ENCODE measurements at regions not wholly inside any gene's neighbourhood (a gene's known extent, or its start where the extent isn't known, plus 50 kb on each side); places are given as distances from the start of the nearest gene placed in this dataset.

DNA sequence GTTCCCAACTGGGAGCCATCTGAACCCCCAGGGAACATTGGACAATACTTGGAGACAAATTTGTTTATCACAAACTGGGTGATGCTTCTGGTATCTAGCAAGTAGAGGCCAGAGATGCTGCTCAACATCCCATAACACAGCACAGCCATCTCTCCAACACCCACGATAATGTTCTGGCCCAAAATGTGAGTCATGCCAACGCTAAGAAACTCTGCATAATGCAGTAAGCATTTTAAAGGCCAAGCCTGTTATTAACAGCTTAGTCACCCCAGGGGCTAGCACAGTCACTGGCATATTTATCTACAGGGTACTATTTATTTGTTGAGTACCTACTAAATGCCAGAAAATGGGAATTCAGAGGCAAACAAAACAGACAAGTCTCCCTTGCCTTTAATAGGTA, 873.1 kb upstream of the TMEM132C start:
- no peak for DNase-seq (ENCODE audit: low read depth in 2 of 2)

GRCh38 chr12:127396734-127397133, 870.2 kb upstream of the TMEM132C start:
- DNase-seq (ENCODE audit: low read depth in 2 of 2): no peak

DNA sequence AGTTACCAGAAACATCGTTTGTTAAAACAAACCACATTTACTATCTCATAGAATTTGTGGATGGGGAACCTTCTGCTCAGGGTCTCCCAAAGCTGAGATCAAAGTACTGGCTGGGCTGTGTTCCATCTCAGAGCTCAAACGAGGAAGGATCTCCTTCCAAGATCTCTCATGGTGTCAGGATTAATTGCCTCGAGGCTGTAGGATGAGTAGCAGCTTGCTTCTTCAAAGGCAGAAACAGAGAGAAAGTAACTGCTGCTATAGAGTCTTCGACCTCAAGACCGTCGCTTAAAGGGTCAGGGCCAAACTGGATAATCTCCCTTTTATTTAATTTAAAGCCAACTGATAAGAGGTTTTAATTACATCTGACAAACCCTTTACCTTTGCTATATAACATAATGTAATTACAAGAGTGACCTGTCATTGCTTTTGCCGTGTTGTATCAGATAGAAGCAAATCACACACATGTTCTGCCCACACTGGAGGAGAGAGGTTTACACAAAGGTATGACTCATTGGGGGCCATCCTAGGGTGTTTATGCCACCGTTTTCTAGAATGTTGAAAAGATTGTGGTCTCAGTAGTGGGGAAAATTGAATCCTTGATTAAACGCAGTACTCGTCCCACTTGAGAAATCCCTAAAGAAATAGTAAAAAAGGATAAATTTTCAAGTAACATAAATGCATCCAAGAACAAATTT, 868.8 kb upstream of the TMEM132C start:
- no peak for DNase-seq (ENCODE audit: low read depth in 2 of 2)

GRCh38 chr12:127399451-127399850, 867.5 kb upstream of the TMEM132C start:
- DNase-seq (ENCODE audit: low read depth in 2 of 2): no peak

GRCh38 chr12:127400221-127400620, 866.7 kb upstream of the TMEM132C start:
- DNase-seq (ENCODE audit: low read depth in 2 of 2): no peak

DNA sequence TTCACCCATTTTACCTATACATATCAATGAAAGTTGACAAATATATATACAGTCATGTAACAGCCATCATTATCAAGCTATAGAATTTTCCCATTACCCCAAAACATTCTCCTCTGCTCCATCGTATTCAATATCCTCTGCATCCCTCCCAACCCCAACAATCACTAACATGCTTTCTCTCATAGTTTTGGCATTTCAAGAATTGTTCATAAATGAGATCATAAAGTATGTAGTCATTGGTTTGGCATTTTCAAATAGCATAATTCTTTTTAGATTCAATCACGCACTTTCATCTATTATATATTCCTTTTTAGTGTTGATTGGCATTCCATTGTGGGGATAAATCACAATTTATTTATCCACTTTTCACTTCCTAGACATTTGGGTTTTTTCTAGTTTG, 866.0 kb upstream of the TMEM132C start:
- DNase-seq (ENCODE audit: low read depth in 2 of 2): no peak

GRCh38 chr12:127401536-127401935, 865.4 kb upstream of the TMEM132C start:
- DNase-seq (ENCODE audit: low read depth in 2 of 2): no peak

DNA sequence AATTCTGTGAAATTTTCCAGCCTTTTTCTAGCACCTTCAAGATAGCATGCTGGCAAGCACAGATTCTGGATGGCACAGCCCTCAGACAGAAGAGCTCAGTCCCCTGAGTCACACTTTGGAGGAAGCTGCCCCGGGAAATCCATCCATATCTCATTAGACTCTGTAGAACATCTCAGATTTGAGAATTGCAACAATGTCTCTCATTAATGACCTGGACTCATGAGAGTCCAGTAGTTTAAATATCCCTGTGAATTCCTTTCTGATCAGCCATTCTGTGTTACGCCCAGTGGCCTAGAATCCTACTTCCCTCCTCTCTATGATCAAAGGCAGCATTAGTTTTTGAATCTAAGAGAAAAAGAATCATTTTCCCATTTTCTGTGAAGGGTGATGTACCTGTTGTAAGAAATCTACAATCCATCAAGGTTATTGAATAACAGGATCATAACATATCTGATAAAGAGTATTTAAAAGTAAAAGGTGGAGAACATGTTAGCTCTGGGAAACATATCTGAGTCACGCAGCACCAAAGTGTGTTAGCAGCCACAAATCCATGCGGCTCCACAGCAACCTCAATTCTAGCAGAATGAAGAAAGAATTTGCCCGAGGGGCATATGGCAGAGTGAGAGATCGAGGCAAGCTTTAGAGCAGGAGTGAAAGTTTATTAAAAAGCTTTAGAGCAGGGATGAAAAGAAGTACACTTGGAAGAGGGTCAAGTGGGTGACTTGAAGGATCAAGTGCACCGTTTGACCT, 855.6 kb upstream of the TMEM132C start:
- DNase-seq (ENCODE audit: low read depth in 2 of 2): no peak

DNA sequence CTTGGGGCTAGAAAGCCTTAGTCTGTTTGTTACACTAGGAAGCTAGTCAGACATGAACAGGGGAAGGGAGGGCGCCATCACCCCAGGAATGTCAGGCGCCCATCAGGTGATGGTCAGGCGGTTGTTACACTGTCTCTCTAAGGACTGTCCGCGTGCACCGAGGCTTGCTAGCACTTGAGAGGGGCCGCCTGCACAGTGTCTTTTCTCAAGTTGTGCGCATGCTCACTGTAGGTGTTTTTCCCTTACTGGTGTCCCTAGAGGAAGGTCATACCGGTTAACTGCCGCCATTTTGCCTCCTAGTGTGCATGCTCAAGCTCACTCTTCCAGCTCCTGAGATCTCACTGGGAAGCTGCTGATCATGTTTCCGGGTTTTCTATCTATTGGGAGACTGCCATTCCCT, 855.0 kb upstream of the TMEM132C start:
- DNase-seq (ENCODE audit: low read depth in 2 of 2): no peak

- no peak for DNase-seq (ENCODE audit: low read depth in 2 of 2)
These were observed 854.1 kb upstream of the TMEM132C start for GRCh38 chr12:127412866-127413265.

DNA sequence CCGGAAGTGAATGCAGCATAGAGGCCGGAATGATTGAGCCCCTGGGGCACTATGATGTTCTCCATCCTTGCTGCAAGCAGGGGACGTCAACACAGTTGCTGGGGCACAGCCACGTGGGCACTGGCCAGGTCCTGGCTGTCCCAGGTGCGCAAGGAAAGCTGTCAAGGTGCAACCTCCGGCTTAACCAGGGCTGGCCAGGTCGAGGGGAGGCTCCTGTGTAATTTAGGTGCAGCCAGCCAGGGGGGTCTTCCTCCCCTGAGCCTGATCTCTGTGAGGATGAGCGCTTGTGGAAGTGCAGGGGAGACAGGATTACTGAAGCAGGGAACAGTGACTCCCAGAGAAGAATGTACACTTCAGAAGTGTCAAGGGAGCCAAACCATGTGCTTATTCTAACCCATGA, 852.8 kb upstream of the TMEM132C start:
- no peak for DNase-seq (ENCODE audit: low read depth in 2 of 2)

DNA sequence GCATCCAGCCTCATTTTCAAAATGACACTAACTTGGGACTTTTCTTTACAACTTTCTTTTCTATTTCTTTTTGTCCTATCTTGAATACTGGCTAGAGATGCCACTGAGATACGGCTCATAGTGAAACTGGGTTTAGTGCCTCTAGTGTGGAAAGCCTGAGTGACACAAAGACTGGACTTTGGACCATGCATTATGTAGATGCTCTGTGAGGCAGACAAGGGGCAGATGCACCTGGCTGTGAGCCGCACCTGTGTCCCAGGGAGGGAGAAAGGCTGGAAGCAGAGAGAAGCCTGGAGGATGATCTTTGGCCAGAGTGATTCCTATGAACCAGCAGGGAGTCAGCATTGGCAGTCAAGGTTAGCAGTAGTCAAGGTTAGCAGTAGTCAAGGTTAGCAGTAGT, 852.3 kb upstream of the TMEM132C start:
- no peak for DNase-seq (ENCODE audit: low read depth in 2 of 2)

GRCh38 chr12:127416796-127417195, 850.2 kb upstream of the TMEM132C start:
- DNase-seq (ENCODE audit: low read depth in 2 of 2): no peak

DNA sequence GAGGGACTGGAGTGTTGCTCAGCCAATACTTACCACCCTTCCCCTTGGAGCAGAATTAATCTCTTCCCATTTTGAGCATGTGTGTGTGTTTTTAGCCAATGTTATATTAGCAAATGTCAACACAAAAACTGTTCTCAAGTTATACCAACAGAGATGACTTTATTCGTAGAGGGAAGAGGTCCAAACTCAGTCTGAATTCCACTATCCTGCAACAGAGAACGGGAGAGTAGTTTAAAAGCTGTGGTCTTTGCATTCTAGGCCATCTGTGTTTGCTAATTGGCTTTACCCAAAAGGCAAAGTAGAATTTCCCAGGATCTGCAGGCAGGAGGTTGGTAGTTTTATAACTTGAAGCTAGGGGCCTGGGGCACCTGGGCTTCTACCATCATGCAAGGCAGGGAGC, 847.9 kb upstream of the TMEM132C start:
- DNase-seq (ENCODE audit: low read depth in 2 of 2): no peak

GRCh38 chr12:127421614-127422013, 845.4 kb upstream of the TMEM132C start:
- DNase-seq (ENCODE audit: low read depth in 2 of 2): no peak

GRCh38 chr12:127422935-127423566, 843.9 kb upstream of the TMEM132C start:
- no peak for DNase-seq (ENCODE audit: low read depth in 2 of 2)

DNA sequence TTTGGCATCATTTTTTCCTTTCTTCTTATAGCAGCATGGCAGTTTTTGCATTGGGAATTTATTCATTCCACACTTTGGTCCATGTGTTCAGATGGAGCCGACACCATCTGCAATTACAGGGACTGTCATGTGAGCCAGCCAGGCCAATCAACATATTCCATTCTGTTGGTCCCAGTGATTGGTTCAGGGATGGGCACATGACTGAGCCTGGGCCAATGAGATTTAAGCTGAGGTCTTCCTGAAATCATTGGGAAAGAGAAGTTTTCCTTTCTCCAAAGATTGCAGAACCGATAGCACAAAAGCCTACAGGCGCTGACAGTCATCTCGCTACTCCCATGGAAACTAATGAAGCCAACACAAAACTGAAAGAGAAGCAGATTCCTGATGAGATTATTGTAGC, 841.5 kb upstream of the TMEM132C start:
- DNase-seq (ENCODE audit: low read depth in 2 of 2): no peak

- no peak for DNase-seq (ENCODE audit: low read depth in 2 of 2)
These were observed 838.5 kb upstream of the TMEM132C start for GRCh38 chr12:127428420-127428819.

- no peak for DNase-seq (ENCODE audit: low read depth in 2 of 2)
These were observed 837.3 kb upstream of the TMEM132C start for GRCh38 chr12:127429551-127430285.

GRCh38 chr12:127430401-127430800, 836.6 kb upstream of the TMEM132C start:
- no peak for DNase-seq (ENCODE audit: low read depth in 2 of 2)

- DNase-seq (ENCODE audit: low read depth in 2 of 2): no peak
These were observed 835.8 kb upstream of the TMEM132C start for GRCh38 chr12:127431177-127431576.

DNA sequence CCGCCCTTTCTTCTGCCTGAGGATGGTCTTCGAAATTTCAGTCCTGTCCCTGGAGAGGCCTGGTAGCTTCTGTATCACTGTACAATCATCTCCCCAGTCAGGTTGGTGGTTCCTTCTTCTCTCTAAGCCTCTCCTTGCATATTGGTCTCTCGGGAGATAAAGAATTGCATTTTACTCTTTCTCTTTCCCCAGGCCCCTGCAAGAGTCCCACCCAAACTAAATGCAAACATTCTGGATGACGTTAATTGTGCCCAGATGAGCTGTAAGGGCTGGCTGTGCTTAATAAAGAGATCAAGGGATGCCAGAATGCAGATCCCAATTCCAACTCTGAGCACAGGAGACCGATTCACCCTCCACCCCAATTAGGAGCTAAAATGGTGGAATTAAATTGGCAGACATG, 835.4 kb upstream of the TMEM132C start:
- no peak for DNase-seq (ENCODE audit: low read depth in 2 of 2)
